GM19328 (cell line): ENCODE measurements at regions not wholly inside any gene's neighbourhood (a gene's known extent, or its start where the extent isn't known, plus 50 kb on each side); places are given as distances from the start of the nearest gene placed in this dataset.
"Not testable (repeated sequence)": the region's sequence is repeated elsewhere in the genome, so short reads cannot be mapped to it uniquely, and the experiment has no call there.

Experiments used
- ATAC-seq: cut with Tn5 transposase; IDR thresholded peaks from one replicate; pipeline ENCODE4 v1.9.1; 2021; ENCODE audit warnings: mild to moderate bottlenecking, moderate library complexity; ENCODE audit not compliant: unreplicated experiment

- ATAC-seq = no peak
Observed at GRCh38 chr1:67482733-67483482, 52.7 kb upstream of the SERBP1 start.

- no peak for ATAC-seq
Observed at GRCh38 chr1:67484492-67484891, 54.3 kb upstream of the SERBP1 start.

- ATAC-seq = no peak
Observed at GRCh38 chr1:67485046-67485811, 55.0 kb upstream of the SERBP1 start.

- no peak for ATAC-seq
Observed at GRCh38 chr1:67489643-67490042, 59.4 kb upstream of the SERBP1 start.

GRCh38 chr1:67491280-67491679, 61.1 kb upstream of the SERBP1 start:
- ATAC-seq = no peak

- no peak for ATAC-seq
Observed at GRCh38 chr1:67493148-67493547, 62.9 kb upstream of the SERBP1 start.

GRCh38 chr1:67495327-67495726, 65.1 kb upstream of the SERBP1 start:
- ATAC-seq = no peak

- no peak for ATAC-seq
Observed at GRCh38 chr1:67496329-67496728, 66.1 kb upstream of the SERBP1 start.

GRCh38 chr1:67500413-67500959, 70.3 kb upstream of the SERBP1 start:
- peak; percentile 93 for ATAC-seq

- ATAC-seq = no peak
Observed at GRCh38 chr1:67503974-67504373, 73.8 kb upstream of the SERBP1 start.

- not testable (repeated sequence) for ATAC-seq
Observed at GRCh38 chr1:67513392-67514294, 83.4 kb upstream of the SERBP1 start.

- no peak for ATAC-seq
Observed at GRCh38 chr1:67514300-67514699, 84.1 kb upstream of the SERBP1 start.

GRCh38 chr1:67514786-67515185, 84.6 kb upstream of the SERBP1 start:
- ATAC-seq = no peak

GRCh38 chr1:67515324-67516080, 85.3 kb upstream of the SERBP1 start:
- no peak for ATAC-seq

- no peak for ATAC-seq
Observed at GRCh38 chr1:67517046-67517445, 86.8 kb upstream of the SERBP1 start.

GRCh38 chr1:67522001-67522441, 91.8 kb upstream of the SERBP1 start:
- ATAC-seq = no peak

GRCh38 chr1:67522793-67523192, 92.6 kb upstream of the SERBP1 start:
- no peak for ATAC-seq

GRCh38 chr1:67524143-67525052, 94.2 kb upstream of the SERBP1 start:
- ATAC-seq = no peak
